Testis (tissue), 2 donors: ENCODE measurements at regions not wholly inside any gene's neighbourhood (a gene's known extent, or its start where the extent isn't known, plus 50 kb on each side); places are given as distances from the start of the nearest gene placed in this dataset.

Source experiments
- CTCF ChIP-seq, 3 experiments: fragments of 450-650 bp in 2 of 3; fragments of 200-600 bp in 1 of 3; sonication (generic) in 1 of 3; IDR thresholded peaks; one replicate each; pipeline ENCODE4 v1.5.1; 2016 to 2019; ENCODE audit warnings: antibody characterized with exemption in 3 of 3, mild to moderate bottlenecking in 2 of 3, moderate library complexity in 1 of 3
- POLR2A ChIP-seq: fragments of 450-650 bp; IDR thresholded peaks from one replicate; pipeline ENCODE4 v1.6.1; 2017; ENCODE audit warnings: antibody characterized with exemption, mild to moderate bottlenecking, moderate library complexity

- TF ChIP-seq POLR2A (no peak), CTCF (IDR thresholded peaks at IDR 0.05) (no peak)
Observed at GRCh38 chr6:44670146-44670545, 282.6 kb downstream of the CDC5L start.
